CD14-positive monocyte (primary cell): ENCODE measurements at regions not wholly inside any gene's neighbourhood (a gene's known extent, or its start where the extent isn't known, plus 50 kb on each side); places are given as distances from the start of the nearest gene placed in this dataset.

ENCODE experiments used
- DNase-seq, 3 donors: peaks; one replicate each; pipeline ENCODE4 v3.0.0-alpha.2; 2011 to 2022
- H2AFZ ChIP-seq: 2 replicates; pipeline ENCODE4 v1.6.0; 2012; ENCODE audit warnings: mild to moderate bottlenecking, low read depth, low read length, inconsistent platforms; ENCODE audit not compliant: insufficient read depth, poor library complexity, severe bottlenecking
- H3K27ac ChIP-seq, 2 donors: 1 replicate in 1 of 2; 2 replicates in 1 of 2; pipeline ENCODE4 v1.5.1; 2012 to 2013; ENCODE audit warnings: low read length in 2 of 2, control low read depth in 1 of 2, inconsistent platforms in 1 of 2, low read depth in 1 of 2, mild to moderate bottlenecking in 1 of 2
- H3K27me3 ChIP-seq, 2 donors: one replicate each; pipeline versions ENCODE4 v1.6.0 to v1.6.1; 2011 to 2013; ENCODE audit warnings: low read length in 2 of 2; ENCODE audit not compliant: control insufficient read depth in 2 of 2, insufficient read depth in 2 of 2
- H3K36me3 ChIP-seq, 2 donors: replicated peaks in 1 of 2; 1 replicate in 1 of 2; 2 replicates in 1 of 2; pipeline versions ENCODE4 v1.5.1 to v1.6.1; 2012 to 2013; ENCODE audit warnings: low read length in 2 of 2, control low read depth in 1 of 2, inconsistent platforms in 1 of 2, mild to moderate bottlenecking in 1 of 2; ENCODE audit not compliant: insufficient read depth in 2 of 2, control insufficient read depth in 1 of 2
- H3K4me1 ChIP-seq, 2 donors: 1 replicate in 1 of 2; 2 replicates in 1 of 2; pipeline versions ENCODE4 v1.5.1 to v1.6.1; 2012 to 2013; ENCODE audit warnings: low read length in 2 of 2, control low read depth in 1 of 2, inconsistent platforms in 1 of 2, mild to moderate bottlenecking in 1 of 2, moderate library complexity in 1 of 2; ENCODE audit not compliant: insufficient read depth in 2 of 2, control insufficient read depth in 1 of 2
- H3K4me2 ChIP-seq: replicated peaks from 2 replicates; pipeline ENCODE3; 2012; ENCODE audit warnings: low read length, moderate library complexity, mild to moderate bottlenecking; ENCODE audit not compliant: poor library complexity, severe bottlenecking; ENCODE audit errors: extremely low read depth
- H3K4me3 ChIP-seq, 3 experiments: fragments of 200-600 bp in 1 of 3; sonication (generic) in 1 of 3; replicated peaks in 1 of 3; 1 replicate in 2 of 3; 2 replicates in 1 of 3; pipeline ENCODE4 v1.5.1; 2011 to 2013; ENCODE audit warnings: low read length in 3 of 3, mild to moderate bottlenecking in 3 of 3, control low read depth in 2 of 3, low read depth in 2 of 3, inconsistent platforms in 1 of 3, moderate library complexity in 1 of 3
- H3K79me2 ChIP-seq: 2 replicates; pipeline ENCODE4 v1.6.0; 2012; ENCODE audit warnings: mild to moderate bottlenecking, control low read depth, inconsistent platforms, low read length, moderate library complexity; ENCODE audit not compliant: insufficient read depth
- H3K9ac ChIP-seq: 2 replicates; pipeline ENCODE4 v1.6.0; 2017; ENCODE audit warnings: low read length, mild to moderate bottlenecking; ENCODE audit not compliant: insufficient read depth, poor library complexity, severe bottlenecking
- H3K9me3 ChIP-seq, 2 donors: replicated peaks in 1 of 2; 1 replicate in 1 of 2; 2 replicates in 1 of 2; pipeline versions ENCODE4 v1.5.1 to v1.6.1; 2012 to 2013; ENCODE audit warnings: low read length in 2 of 2, control low read depth in 1 of 2; ENCODE audit not compliant: control insufficient read depth in 1 of 2, insufficient read depth in 1 of 2
- H4K20me1 ChIP-seq: 2 replicates; pipeline ENCODE4 v1.6.0; 2012; ENCODE audit warnings: mild to moderate bottlenecking, low read length, control low read depth, moderate library complexity; ENCODE audit not compliant: insufficient read depth
- H3K27ac Mint-ChIP-seq, 7 donors: one replicate each; pipeline ENCODE4 v1.8.0; 2020; ENCODE audit warnings: mild to moderate bottlenecking in 7 of 7, mixed read lengths in 7 of 7, moderate library complexity in 6 of 7, inconsistent platforms in 2 of 7
- H3K27me3 Mint-ChIP-seq, 3 donors: one replicate each; pipeline ENCODE4 v1.8.0; 2021 to 2022; ENCODE audit warnings: low read depth in 3 of 3, mild to moderate bottlenecking in 3 of 3, mixed read lengths in 3 of 3, moderate library complexity in 3 of 3, inconsistent platforms in 1 of 3
- H3K36me3 Mint-ChIP-seq, 2 donors: one replicate each; pipeline ENCODE4 v1.8.0; 2020; ENCODE audit warnings: mixed read lengths in 2 of 2, inconsistent platforms in 1 of 2, mild to moderate bottlenecking in 1 of 2
- H3K4me1 Mint-ChIP-seq: one replicate; pipeline ENCODE4 v1.8.0; 2020; ENCODE audit warnings: mild to moderate bottlenecking, mixed read lengths
- H3K4me3 Mint-ChIP-seq, 2 donors: one replicate each; pipeline ENCODE4 v1.8.0; 2020; ENCODE audit warnings: mild to moderate bottlenecking in 2 of 2, mixed read lengths in 2 of 2, moderate library complexity in 1 of 2
- H3K9me3 Mint-ChIP-seq, 7 donors: one replicate each; pipeline ENCODE4 v1.8.0; 2020 to 2022; ENCODE audit warnings: mixed read lengths in 7 of 7, mild to moderate bottlenecking in 6 of 7, moderate library complexity in 6 of 7, inconsistent platforms in 2 of 7
- WGBS: methylation state at CpG from one replicate; pipeline ENCODE4 v1.1.5; 2013; ENCODE audit warnings: missing lambda C conversion rate; ENCODE audit not compliant: insufficient coverage; 5-methylcytosine and 5-hydroxymethylcytosine counted together
- intact Hi-C, 2 donors: fragments of 100-400 bp; cut with micrococcal nuclease; formaldehyde crosslinking; loops; one replicate each; pipeline versions ENCODE4 v1.15.0 to v1.15.1; 2023
- TF ChIP-seq, protein P1 (sequence below): fragments of 200-600 bp; IDR thresholded peaks from one replicate; pipeline ENCODE4 v1.8.0; 2022; ENCODE audit warnings: antibody characterized with exemption, mild to moderate bottlenecking

- Histone ChIP-seq H3K9ac (no peak overlapping the region), H3K36me3 (no peaks in the 10 kb centered on the region), H3K27me3 (no peaks in the 10 kb centered on the region), H2AFZ (no peak overlapping the region), H3K4me3 (no peak overlapping the region), H3K79me2 (no peaks in the 10 kb centered on the region), H3K4me2 (no peak overlapping the region), H3K9me3 (peaks cover 4 to 6% of the 10 kb centered on the region in 2 donors), H3K27ac (no peak overlapping the region), H3K4me1 (peaks cover 4 to 13% of the 10 kb centered on the region in 2 donors), H4K20me1 (no peaks in the 10 kb centered on the region)
- peak in 1 of 3 donors; percentile 18 for DNase-seq
- peaks cover 0 to 4% of the 10 kb centered on the region in 2 donors for H3K36me3 Mint-ChIP-seq
- H3K27ac Mint-ChIP-seq, result no peak overlapping the region
- H3K4me1 Mint-ChIP-seq, result peaks cover 9% of the 10 kb centered on the region
- no peak overlapping the region for H3K4me3 Mint-ChIP-seq
- H3K9me3 Mint-ChIP-seq, result peaks cover 4 to 10% (median 6%) of the 10 kb centered on the region in 7 donors
- TF ChIP-seq, protein P1, sequence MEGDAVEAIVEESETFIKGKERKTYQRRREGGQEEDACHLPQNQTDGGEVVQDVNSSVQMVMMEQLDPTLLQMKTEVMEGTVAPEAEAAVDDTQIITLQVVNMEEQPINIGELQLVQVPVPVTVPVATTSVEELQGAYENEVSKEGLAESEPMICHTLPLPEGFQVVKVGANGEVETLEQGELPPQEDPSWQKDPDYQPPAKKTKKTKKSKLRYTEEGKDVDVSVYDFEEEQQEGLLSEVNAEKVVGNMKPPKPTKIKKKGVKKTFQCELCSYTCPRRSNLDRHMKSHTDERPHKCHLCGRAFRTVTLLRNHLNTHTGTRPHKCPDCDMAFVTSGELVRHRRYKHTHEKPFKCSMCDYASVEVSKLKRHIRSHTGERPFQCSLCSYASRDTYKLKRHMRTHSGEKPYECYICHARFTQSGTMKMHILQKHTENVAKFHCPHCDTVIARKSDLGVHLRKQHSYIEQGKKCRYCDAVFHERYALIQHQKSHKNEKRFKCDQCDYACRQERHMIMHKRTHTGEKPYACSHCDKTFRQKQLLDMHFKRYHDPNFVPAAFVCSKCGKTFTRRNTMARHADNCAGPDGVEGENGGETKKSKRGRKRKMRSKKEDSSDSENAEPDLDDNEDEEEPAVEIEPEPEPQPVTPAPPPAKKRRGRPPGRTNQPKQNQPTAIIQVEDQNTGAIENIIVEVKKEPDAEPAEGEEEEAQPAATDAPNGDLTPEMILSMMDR, result no peak
- intact Hi-C loops, result no loop called here
- no peaks in the 10 kb centered on the region for H3K27me3 Mint-ChIP-seq
- 90% methylated on average over 2 of the region's 2 CpGs for WGBS
Measured at GRCh38 chr2:147572622-147573021, 272.2 kb upstream of the ACVR2A start.

DNA sequence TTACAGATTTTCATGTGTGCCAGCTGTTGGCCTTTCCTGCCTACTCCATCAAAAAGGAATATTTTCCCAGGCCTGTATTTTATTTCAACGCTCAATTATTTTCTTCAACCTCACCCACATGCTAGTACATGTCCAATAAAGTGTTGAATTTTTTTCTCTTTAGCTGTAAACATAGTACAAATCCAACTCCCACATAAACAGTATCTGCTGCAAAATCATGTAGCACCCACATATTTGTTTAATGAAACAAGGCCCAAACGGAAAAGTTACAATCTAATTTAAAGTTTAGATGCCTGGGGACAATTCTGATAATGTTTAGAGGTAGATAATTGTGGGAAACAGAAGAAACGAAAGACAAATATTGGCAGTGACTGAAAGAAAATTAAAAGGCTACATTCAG lies 275.4 kb upstream of the ACVR2A start:
- no peak overlapping the region for H3K9ac ChIP-seq
- no peak overlapping the region for H3K4me3 Mint-ChIP-seq
- H3K27ac ChIP-seq, result no peak overlapping the region
- no peak overlapping the region for H3K4me3 ChIP-seq
- H3K4me2 ChIP-seq, result no peak overlapping the region
- H3K36me3 Mint-ChIP-seq, result peaks cover 0 to 4% of the 10 kb centered on the region in 2 donors
- H3K4me1 ChIP-seq, result peaks cover 4 to 13% of the 10 kb centered on the region in 2 donors
- intact Hi-C loops, result loop anchor here (10.0 kb wide), 3 partner anchors 45 to 275 kb away; partner anchors contain the start of gene ACVR2A (in 1 of the 2)
- H3K36me3 ChIP-seq, result no peaks in the 10 kb centered on the region
- H3K79me2 ChIP-seq, result no peaks in the 10 kb centered on the region
- no peaks in the 10 kb centered on the region for H3K27me3 ChIP-seq
- no CpG with 5 or more reads among the region's 3 CpGs for WGBS
- TF ChIP-seq, protein P1, result no peak
- no peaks in the 10 kb centered on the region for H3K27me3 Mint-ChIP-seq
- peaks cover 4 to 6% of the 10 kb centered on the region in 2 donors for H3K9me3 ChIP-seq
- no peak overlapping the region for H2AFZ ChIP-seq
- peaks cover 4 to 10% (median 7%) of the 10 kb centered on the region in 7 donors for H3K9me3 Mint-ChIP-seq
- no peak overlapping the region for H3K27ac Mint-ChIP-seq
- no peaks in the 10 kb centered on the region for H4K20me1 ChIP-seq
- H3K4me1 Mint-ChIP-seq, result peaks cover 9% of the 10 kb centered on the region
- no peak for DNase-seq
